KG1 (cell line): ENCODE measurements at regions not wholly inside any gene's neighbourhood (a gene's known extent, or its start where the extent isn't known, plus 50 kb on each side); places are given as distances from the start of the nearest gene placed in this dataset.
"Not testable (repeated sequence)": the region's sequence is repeated elsewhere in the genome, so short reads cannot be mapped to it uniquely, and the experiment has no call there.

ENCODE experiments used
- DNase-seq: peaks from one replicate; lab custom pipeline; 2025; lab: John Stamatoyannopoulos, UW

DNA sequence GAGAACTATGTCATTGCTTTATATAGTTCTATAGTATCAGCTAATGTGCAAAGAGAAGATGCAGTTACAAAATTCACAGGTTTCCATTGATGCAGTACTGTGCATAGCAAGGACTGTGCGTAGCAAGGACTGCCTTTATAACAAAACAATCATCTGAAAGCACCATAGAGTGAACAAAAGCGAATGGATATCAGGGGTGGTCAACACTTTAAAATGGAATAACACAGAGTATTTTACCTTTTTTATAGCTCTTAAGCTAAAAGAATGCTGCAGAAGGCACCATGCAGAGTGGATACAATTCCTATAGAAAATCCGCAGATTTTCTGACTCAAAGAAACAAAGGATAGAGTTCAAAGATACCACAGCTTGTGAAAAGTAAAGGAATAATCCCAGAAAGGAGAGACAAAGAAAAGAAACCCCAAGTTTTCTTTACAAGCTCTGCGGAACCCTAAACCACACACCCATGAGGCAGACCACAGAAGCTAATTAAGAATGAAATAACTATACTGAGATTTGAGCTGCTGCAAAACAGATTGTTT, 229.9 kb upstream of the DTNA start:
- no peak for DNase-seq

DNA sequence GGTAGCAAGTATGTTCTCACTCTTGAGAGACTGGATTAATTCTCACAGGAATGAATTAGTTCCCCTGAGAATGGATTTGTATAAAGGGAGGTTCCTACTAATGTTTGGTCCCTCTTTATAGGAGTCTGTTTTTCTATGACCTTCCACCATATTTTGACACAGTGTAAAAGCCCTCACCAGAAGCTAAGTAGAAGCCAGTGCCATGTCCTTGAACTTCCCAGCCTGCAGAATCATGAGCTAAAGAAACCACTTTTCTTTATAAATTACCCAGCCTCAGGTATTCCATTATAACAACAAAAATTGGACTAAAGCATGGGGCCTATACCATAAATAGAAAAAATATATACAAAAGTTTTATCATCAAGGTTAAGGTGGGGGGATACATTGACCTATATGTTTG, 227.9 kb upstream of the DTNA start:
- DNase-seq: no peak

DNA sequence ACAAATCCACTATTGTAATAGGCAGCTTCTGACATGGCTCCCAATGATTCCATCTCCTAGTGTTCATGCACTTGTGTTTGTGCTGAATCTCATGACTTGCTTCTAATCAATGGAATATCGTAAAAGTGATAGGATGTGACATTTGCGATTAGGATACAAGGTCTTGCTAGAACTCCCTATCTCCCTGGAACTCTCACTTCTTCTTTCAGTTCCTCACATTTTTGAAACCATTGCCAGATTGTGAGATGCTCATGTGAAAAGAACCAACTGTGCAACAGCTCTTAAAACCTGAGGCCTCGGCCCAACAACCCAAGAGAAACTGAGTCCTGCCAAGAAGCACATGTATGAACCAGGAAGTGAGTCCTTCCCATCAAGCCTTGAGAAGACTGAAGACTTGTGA, 226.9 kb upstream of the DTNA start:
- no peak for DNase-seq

DNA sequence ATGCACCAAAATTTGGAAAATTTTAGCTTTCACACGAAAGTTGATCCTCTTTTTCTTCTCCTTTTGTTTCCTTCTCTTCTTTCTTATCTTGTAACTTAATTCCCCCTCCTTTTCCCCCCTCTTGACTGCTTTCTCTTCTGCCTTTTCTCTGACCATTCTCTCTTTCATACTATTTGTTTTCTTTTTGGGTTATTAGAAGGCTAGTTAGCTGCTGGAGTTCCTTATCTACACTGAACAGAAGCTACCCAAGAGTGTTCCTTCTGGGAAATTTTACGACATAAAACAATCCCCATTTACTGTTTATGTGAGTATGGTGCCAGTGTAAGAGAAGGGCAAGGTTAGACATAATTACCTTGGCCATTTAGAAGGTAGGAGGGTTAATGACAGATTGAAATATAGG, 218.4 kb upstream of the DTNA start:
- no peak for DNase-seq

DNA sequence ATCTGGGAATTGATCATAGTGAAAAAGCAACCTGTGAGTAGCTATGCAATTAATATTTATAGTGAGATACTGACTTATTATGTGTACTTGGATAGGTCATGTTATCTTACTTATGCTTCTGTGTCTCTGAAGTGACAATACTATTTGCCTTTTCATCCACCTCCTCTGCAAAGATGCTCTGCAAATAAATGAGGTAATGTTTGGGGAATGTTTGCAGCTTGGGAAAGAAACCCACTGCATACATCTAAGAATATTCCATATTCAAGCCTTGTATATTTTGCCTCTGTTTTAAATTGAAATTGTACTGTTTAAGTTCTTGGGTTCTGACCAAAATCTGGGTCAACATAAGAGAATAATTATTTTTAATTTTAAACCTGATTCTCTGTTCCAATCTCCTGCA, 217.4 kb upstream of the DTNA start:
- DNase-seq: no peak

DNA sequence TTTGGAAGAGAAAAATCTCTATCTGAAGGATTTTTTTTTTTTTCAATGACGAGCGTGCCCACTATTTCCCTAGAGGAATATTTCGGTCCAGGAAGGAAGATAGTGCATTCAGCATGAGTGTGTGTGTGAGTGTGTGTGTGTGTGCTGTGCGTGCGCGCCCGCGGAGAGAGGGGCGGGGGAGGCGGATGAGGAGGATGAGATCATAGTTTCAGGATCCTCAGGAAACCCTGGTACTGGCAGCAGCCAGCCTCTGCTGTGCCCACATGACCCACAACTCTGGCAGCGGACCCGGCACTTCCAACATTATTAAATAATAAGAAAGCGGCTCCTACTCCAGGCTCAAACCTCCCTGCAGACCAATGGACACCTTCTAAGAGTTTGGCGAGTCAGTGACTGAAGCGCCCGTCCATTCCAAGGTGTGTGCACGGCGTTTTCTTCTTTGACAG, 217.0 kb upstream of the DTNA start:
- DNase-seq: no peak

DNA sequence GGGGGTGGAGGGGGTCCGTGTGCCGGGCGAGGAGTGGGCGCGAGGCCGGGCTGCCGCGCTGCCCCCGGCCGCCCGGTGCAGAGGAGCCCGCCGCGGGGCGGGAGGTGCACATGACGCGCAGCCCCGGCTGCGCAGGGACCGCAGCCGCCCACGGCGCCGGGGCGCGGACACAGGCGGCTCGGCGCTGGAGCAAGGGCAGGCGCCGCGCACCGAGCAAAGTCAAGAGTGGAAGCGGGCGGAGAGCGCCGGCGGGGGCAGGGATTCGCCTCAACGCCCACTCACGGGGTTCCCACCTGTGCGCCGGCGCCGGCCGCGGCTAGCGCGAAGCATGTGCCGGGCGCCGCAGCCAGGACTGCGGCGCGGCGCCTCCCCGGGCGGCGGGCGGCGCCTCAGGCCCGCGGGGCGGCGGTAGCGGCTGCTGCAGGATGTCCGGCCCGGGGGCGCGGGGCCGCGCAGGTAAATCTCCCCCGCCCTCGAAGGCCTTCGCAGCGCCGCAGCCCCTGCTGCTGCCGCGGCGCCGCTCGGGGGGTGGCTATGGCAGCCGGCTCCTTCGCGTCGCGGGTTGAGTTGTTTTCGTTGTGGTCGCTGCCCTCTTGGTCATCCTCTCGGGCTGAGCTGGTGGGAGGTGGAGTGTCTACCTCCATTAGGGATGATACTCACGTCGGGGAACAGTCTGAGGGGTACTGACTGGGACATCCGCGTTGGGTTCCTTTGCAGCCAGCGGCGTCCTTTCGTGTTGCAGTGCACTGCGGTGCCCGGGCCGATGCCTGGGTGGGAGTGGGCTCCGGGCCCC, 216.3 kb upstream of the DTNA start:
- DNase-seq: no peak

DNA sequence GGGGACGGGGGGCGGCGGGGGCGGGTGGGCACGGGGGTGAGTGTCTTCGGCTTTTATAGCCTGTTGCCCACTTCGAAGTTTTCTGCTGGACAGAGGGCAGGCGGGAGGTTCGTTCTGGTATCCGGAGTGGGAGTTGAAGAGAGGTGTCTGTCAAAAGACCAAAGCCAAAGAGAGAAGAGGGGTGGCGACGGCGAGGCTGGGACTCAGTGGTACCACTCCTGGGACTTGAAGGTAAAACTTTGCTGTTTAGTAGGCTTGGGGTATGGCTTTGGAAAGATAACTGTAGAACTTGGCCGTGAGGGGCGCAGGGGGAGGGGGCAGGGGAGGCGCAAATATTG, 215.8 kb upstream of the DTNA start:
- DNase-seq: no peak

DNA sequence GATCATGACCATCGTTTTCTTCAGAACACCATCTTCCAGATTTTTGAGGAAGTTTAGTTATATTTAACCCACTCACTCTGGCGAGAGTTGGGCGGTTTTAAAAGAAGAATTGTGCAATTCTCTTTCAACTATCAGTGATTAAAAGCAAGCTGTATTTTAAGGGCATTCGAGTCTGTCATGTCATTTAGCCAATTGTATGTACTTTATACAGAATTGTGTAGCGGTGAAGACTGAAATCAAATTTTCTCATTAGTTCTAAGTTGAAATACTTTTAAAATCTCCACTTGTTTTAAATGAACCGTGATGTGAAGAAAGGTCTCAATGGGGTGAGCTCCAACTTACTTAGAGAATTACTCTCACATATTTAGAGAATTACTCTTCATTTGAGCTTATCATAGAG, 214.6 kb upstream of the DTNA start:
- DNase-seq: no peak

DNA sequence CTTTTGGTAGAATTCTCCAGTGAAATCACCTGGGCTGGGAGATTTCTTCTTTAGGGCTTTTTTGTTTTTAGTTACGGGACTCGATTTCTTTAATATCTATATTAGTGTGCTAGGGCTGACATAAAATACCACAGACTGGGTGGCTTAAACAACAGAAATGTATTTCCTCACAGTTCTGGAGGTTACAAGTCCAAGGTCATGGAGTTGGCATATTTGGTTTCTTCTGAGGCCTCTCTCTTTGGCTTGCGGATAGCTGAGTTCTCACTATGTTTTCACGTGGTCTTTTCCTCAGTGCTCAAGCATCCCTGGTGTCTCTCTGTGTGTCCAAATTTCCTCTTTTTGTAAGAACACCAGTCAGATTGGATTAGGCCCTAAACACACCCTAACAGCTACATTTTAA, 208.5 kb upstream of the DTNA start:
- no peak for DNase-seq

DNA sequence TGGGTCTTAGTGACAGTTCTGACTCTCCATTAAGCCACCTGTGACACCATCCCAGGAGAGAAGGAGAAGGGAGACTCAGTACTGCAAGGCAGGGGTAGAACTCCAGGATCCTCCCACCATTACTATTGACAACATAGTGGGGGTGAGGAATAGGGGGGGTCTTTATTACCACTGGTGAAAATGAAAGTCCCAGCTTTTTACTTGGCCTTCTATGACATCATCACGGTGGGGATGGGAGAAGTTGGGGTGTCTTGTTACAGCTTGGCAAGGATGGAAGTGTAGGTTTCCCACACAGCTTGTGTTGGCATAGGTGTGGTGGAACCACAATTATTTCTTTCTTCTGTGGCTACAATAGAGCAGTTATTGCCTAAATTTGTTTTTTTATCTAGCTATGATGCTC, 203.9 kb upstream of the DTNA start:
- DNase-seq: no peak

DNA sequence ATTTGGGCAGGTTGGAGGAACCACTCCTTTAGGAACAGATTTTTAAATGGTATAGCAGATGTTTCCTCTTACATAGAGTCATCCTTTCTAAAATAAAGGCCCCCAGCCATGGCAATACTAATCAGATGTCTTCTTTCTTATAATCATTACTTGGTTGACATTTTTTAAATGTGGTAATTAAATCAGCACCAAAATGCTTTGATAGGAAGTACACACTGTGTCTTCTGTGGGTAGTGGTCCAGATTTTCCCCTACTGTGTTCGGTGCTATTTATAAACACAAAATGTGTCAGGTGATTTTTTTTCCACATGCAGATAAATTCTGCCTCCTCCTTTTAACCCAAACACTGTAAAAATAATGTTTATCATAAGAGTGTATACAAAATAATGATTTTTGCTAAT, 200.9 kb upstream of the DTNA start:
- no peak for DNase-seq

DNA sequence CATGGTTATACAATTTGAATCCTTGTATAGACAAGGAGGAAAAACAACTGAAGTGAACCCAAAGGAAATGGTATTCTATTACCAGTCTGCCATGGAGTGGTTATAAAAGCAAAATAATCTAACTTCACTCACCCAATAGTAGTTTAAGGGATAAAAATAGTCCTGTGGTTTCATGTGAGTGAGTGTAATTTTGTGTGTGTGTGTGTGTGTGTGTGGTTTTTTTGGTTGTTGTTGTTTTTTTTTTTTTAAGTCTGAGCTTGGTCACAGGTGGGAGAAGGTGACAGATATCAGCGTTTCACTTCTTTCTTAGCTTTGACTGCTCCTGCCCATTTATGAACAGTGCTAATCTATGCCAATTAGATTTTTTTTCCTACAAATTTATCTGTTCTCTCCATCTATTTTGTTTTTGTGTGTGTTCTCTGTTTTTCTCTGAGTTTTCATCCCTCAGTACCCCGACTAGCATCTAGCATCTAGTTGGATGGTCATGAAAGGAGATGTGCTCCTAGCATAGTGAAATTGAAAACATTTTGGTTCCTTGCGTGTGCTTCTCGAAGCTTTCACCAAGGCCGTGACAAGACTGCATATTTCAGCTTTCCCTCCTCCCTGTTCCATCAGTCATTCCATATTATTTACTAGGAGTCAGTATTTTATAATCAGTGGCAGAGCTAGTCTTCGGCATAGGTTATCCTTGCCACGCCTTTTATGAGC, 200.1 kb upstream of the DTNA start:
- no peak for DNase-seq

DNA sequence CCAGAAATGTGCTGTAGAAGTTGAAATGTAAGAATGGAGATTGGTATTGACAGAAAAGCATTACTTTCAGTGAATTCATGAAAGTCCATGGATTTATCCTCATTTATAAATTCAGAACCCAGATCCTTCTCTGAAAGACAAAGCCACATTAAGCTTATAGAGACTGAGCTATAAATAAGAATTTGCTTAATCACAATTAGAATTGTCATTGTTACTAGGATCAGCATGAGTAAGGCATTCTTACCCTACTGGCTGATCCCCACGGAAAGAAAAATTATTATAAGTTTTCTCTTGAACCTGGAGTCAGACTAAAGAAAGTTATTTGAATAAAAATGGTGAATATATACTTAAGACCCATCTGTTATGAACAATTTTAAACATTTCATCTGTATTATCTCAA, 199.2 kb upstream of the DTNA start:
- no peak for DNase-seq

DNA sequence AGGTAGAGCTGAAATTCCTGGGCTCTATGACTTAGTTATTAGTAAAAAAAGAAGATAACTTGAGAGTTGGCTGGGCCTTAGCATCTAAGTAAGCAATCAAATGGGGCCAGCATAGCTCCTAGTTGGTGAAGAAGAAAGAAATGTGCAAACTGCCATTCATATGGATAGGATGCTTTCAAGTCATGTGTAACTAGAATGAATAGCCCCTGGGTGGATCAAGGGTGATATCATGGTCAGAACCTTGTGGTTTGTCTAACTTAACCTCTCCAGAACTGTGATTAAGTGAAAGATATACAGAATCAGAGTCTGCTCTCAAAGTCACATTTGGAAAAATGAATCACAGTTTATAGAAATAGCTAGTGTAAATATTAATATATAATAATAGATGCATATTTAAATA, 198.7 kb upstream of the DTNA start:
- DNase-seq: no peak

DNA sequence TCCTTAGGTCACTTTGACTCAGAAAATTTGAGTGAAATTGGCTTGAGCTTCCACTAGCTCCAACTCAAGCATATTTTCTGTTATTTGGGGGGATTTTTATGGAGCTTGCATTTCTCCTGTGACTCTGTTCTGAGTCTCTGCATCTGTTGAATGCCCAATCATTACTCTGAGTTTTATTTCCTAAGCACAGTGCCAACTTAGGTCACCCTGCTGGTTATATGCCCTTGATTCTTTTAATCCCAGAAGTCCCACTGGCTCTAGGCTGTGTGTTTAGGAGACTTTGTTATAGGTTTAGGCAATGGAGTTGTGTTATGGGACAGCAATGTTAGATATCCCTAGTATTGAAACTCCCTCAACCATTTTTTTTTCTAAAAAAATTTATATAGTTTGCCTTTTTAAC, 198.2 kb upstream of the DTNA start:
- DNase-seq: no peak

DNA sequence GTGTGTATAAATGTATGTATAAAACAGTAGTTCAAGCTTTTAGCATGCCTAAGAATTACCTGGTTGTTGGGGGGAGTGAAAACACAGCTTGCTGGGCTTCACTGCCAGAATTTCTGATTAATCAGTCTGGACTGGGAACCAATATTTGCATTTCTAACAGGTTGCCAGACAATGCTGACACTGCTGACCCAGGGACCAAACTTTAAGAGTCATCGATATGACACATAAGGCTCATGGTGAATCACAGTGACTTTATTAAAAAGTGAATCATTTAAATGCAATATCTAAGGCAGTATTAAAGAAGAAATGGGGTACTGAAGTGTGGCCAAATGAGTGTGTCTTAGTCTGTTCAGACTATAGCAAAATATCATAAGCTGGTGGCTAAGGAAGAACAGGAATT, 195.9 kb upstream of the DTNA start:
- DNase-seq: no peak

DNA sequence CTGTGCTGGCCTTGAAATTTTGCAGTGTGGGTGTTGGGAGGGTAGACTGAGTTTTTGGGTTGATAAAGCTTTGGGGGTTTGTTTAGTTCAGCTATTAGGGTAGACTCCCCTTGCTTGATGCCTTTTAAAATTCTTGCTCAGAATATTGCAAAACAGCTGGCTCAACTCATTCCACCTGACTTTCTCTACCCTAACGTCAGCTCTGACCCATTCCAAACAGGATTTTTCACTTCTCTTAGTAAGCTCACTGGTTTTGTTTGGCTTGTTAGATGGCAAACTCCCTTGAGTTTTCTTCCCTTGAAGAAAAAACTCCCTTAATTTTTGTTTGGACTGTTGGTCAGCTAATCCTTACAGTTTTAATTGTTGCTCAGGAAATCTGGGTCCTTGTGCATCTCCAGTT, 195.1 kb upstream of the DTNA start:
- DNase-seq: no peak

DNA sequence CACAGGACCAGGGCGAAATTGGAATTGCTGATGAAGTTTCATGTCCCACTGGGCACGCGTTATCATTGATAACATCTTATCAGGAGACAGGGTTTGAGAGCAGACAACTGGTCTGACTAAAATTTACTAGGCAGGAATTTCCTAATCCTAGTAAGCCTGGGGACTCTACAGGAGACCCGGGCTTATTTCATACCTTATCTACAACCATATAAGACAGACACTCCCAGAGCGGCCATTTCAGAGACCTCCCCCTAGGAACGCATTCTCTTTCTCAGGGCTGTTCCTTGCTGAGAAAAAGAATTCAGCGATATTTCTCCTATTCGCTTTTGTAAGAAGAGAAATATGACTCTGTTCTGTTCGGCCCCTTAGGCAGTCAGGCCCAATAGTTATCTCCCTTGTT, 193.7 kb upstream of the DTNA start:
- not testable (repeated sequence) for DNase-seq

DNA sequence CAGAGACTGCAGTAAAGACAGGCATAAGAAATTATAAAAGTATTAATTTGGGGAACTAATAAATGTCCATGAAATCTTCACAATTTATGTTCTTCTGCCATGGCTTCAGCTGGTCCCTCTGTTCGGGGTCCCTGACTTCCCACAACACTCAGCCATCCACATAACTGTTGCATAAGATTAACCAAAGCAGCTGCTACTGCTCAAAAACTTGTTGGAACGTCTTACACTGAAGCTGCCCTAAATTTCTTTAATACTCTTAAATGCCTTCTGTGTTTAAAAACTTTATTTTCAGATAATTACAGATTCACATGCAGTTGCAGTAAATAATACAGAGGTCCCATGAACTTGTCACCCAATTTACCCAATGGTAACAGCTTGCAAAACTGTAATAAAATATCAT, 193.1 kb upstream of the DTNA start:
- DNase-seq: not testable (repeated sequence)

DNA sequence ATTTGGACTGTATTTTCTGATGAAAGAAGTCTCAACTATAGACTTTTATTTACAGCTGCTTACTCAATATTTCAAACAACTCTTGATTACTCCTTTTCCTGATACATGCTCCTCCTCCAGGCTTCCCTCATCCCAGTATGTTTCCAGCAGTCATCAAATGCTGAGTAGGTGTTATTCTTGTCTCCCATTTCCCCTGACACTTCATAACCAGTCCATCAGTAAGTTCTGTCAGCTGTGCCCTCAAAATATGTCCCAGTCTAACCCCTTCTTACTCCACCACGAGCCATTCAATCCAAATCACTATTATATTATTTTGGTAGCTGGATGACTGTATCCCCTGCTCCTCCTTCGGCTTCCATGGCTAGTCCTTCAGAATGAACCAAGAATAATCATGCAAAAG, 189.1 kb upstream of the DTNA start:
- DNase-seq: no peak

DNA sequence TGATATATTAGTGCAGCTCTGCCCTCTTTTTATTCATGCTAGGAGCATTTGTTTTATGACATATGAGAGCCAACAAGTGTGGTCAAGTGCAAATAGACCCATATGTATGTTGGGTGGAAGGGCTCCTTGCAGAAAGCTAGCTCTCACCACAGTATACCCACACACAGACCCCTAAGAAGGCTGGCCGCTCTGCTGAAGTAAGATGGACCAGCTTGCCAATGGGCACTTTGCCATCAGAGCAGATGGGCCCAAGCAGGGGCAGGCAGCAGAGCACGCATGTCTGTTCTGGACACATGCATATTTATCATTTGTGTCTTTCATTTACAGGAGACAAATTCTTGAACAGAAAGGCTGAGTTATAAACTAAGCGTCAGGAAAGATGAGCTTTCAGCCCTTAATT, 187.5 kb upstream of the DTNA start:
- DNase-seq: no peak

DNA sequence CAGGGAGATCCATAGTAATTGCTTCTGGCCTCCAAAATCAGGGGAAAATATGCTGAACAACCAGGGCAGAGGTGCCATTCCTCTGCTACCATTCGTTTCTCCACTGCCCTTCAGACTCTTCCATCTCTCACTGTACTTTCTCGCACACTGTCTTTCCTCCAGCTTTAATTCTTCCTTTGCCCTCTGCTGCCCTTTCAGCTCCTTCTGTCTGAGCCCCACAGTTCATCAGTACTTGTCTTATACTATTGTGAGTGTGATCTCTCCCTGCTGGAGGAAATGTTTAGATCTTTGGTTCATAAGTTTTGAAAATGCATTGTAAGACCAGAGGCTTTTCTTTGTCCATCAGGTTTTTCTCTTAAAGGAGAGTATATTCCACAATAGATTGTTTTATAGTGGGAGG, 184.9 kb upstream of the DTNA start:
- DNase-seq: no peak

DNA sequence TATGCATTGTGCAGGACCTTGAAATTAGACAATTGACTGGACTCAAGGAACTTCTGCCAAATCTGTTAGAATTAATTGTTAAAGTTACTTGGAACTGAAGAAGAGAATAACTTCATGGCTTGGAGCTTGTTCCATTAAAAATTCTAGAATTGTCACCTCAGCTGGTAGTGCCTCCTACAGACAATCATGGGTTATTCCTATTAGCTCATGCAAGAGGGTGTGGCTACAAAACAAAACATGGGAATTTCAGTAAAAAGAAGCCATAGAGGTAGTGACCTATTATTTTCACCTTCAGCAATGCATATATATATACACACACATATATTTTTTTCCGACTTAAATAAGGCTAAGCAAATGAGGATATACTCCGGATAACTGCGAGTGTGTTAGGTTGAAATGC, 181.9 kb upstream of the DTNA start:
- no peak for DNase-seq
